Fibroblast of peridontal ligament (primary cell): ENCODE measurements at regions not wholly inside any gene's neighbourhood (a gene's known extent, or its start where the extent isn't known, plus 50 kb on each side); places are given as distances from the start of the nearest gene placed in this dataset.
"Not testable (repeated sequence)": the region's sequence is repeated elsewhere in the genome, so short reads cannot be mapped to it uniquely, and the experiment has no call there.

Experiments used
- DNase-seq: peaks from one replicate; pipeline ENCODE4 v3.0.0-alpha.2; 2010; ENCODE audit errors: extremely low read depth

- DNase-seq: no peak
Measured at GRCh38 chr7:17396692-17397091, 98.2 kb downstream of the AHR start.

GRCh38 chr7:17401791-17402627 lies 103.6 kb downstream of the AHR start:
- DNase-seq: no peak

- no peak for DNase-seq
Measured at GRCh38 chr7:17402628-17403278, 104.3 kb downstream of the AHR start.

GRCh38 chr7:17404006-17404405 lies 105.6 kb downstream of the AHR start:
- DNase-seq: no peak

- DNase-seq: peak; percentile 93
Measured at GRCh38 chr7:17405786-17406185, 107.3 kb downstream of the AHR start.

GRCh38 chr7:17406738-17407137 lies 108.3 kb downstream of the AHR start:
- DNase-seq: peak; percentile 24

GRCh38 chr7:17407229-17407628 lies 108.8 kb downstream of the AHR start:
- no peak for DNase-seq

GRCh38 chr7:17408245-17408903 lies 109.9 kb downstream of the AHR start:
- peak; percentile 96 for DNase-seq

- peak; percentile 59 for DNase-seq
Measured at GRCh38 chr7:17408904-17409290, 110.4 kb downstream of the AHR start.

- DNase-seq: no peak
Measured at GRCh38 chr7:17411922-17412321, 113.5 kb downstream of the AHR start.

GRCh38 chr7:17412883-17413282 lies 114.4 kb downstream of the AHR start:
- DNase-seq: no peak

GRCh38 chr7:17415955-17416354 lies 117.5 kb downstream of the AHR start:
- DNase-seq: no peak

- DNase-seq: not testable (repeated sequence)
Measured at GRCh38 chr7:17420308-17421015, 122.0 kb downstream of the AHR start.

GRCh38 chr7:17421941-17422340 lies 123.5 kb downstream of the AHR start:
- no peak for DNase-seq

GRCh38 chr7:17422966-17423365 lies 124.5 kb downstream of the AHR start:
- DNase-seq: peak; percentile 84

- no peak for DNase-seq
Measured at GRCh38 chr7:17427924-17428323, 129.5 kb downstream of the AHR start.

- DNase-seq: no peak
Measured at GRCh38 chr7:17429579-17429978, 131.1 kb downstream of the AHR start.

GRCh38 chr7:17432793-17433192 lies 134.3 kb downstream of the AHR start:
- DNase-seq: no peak

- DNase-seq: peak; percentile 81
Measured at GRCh38 chr7:17434191-17434590, 135.7 kb downstream of the AHR start.

GRCh38 chr7:17434841-17435692 lies 136.6 kb downstream of the AHR start:
- peak; percentile 29 for DNase-seq

- no peak for DNase-seq
Measured at GRCh38 chr7:17436126-17436525, 137.7 kb downstream of the AHR start.
